Caco-2 (cell line): ENCODE measurements at regions not wholly inside any gene's neighbourhood (a gene's known extent, or its start where the extent isn't known, plus 50 kb on each side); places are given as distances from the start of the nearest gene placed in this dataset.

Source experiments
- BruUV-seq: library from RNA; stranded (reverse); fragments of 400-500 nt; replicated peaks from 2 replicates; lab custom pipeline; 2021; lab: Mats Ljungman, UMichigan
- CTCF ChIA-PET: fragments of 300-600 bp; sonication (Branson Sonifier 250); formaldehyde crosslinking; loops from one replicate; lab custom pipeline; 2022; ENCODE audit warnings: antibody characterized with exemption; lab: Charles Lee
- POLR2A ChIA-PET: fragments of 300-600 bp; sonication (Branson Sonifier 250); formaldehyde crosslinking; loops from one replicate; lab custom pipeline; 2022; ENCODE audit warnings: antibody characterized with exemption; lab: Charles Lee
- DNase-seq, 2 experiments: peaks; one replicate each; pipeline versions ENCODE4 v3.0.0 to v3.0.0-alpha.2; 2020 to 2022
- H3K27me3 ChIP-seq: replicated peaks from 2 replicates; pipeline ENCODE4 v1.6.0; 2011; ENCODE audit warnings: low read length; ENCODE audit not compliant: control insufficient read depth, insufficient read depth
- H3K36me3 ChIP-seq: 2 replicates; pipeline ENCODE4 v1.5.1; 2011; ENCODE audit warnings: low read length; ENCODE audit not compliant: control insufficient read depth, insufficient read depth
- H3K4me1 ChIP-seq: fragments of 250-450 bp; sonication (Bioruptor Pico); 2 replicates; pipeline ENCODE4 v1.5.1; 2020; ENCODE audit warnings: mild to moderate bottlenecking
- H3K4me3 ChIP-seq: 2 replicates; pipeline ENCODE4 v1.5.1; 2011; ENCODE audit warnings: low read depth, mild to moderate bottlenecking, control low read depth, low read length
- H3K9me3 ChIP-seq: fragments of 250-450 bp; sonication (Bioruptor Pico); 2 replicates; pipeline ENCODE4 v1.5.1; 2020; ENCODE audit warnings: mild to moderate bottlenecking, moderate library complexity
- H3K27ac Mint-ChIP-seq: one replicate; pipeline ENCODE4 v1.8.0; 2022; ENCODE audit warnings: mixed read lengths; ENCODE audit not compliant: unreplicated experiment
- H3K27me3 Mint-ChIP-seq: one replicate; pipeline ENCODE4 v1.8.0; 2022; ENCODE audit warnings: mixed read lengths; ENCODE audit not compliant: insufficient read depth, unreplicated experiment
- H3K36me3 Mint-ChIP-seq: one replicate; pipeline ENCODE4 v1.8.0; 2022; ENCODE audit warnings: mild to moderate bottlenecking, mixed read lengths; ENCODE audit not compliant: insufficient read depth, unreplicated experiment
- H3K4me1 Mint-ChIP-seq: one replicate; pipeline ENCODE4 v1.8.0; 2022; ENCODE audit warnings: low read depth, mixed read lengths; ENCODE audit not compliant: unreplicated experiment
- H3K4me3 Mint-ChIP-seq: one replicate; pipeline ENCODE4 v1.8.0; 2022; ENCODE audit warnings: mild to moderate bottlenecking, moderate library complexity, mixed read lengths; ENCODE audit not compliant: unreplicated experiment
- H3K9me3 Mint-ChIP-seq: one replicate; pipeline ENCODE4 v1.8.0; 2022; ENCODE audit warnings: mixed read lengths; ENCODE audit not compliant: unreplicated experiment
- intact Hi-C: fragments of 100-400 bp; cut with micrococcal nuclease; formaldehyde crosslinking; loops from one replicate; pipeline ENCODE4 v1.10.0; 2022; ENCODE audit not compliant: unreplicated experiment
- TF ChIP-seq, protein P1 (sequence below), 2 experiments: fragments of 200-600 bp in 1 of 2; IDR thresholded peaks; 1 replicate in 1 of 2; 2 replicates in 1 of 2; pipeline versions ENCODE4 v1.5.1 to v1.8.0; 2011 to 2022; ENCODE audit warnings: antibody characterized with exemption in 1 of 2, control low read depth in 1 of 2, inconsistent platforms in 1 of 2, low read depth in 1 of 2, low read length in 1 of 2, mild to moderate bottlenecking in 1 of 2, moderate library complexity in 1 of 2; ENCODE audit not compliant: insufficient read depth in 1 of 2, severe bottlenecking in 1 of 2, unreplicated experiment in 1 of 2

DNA sequence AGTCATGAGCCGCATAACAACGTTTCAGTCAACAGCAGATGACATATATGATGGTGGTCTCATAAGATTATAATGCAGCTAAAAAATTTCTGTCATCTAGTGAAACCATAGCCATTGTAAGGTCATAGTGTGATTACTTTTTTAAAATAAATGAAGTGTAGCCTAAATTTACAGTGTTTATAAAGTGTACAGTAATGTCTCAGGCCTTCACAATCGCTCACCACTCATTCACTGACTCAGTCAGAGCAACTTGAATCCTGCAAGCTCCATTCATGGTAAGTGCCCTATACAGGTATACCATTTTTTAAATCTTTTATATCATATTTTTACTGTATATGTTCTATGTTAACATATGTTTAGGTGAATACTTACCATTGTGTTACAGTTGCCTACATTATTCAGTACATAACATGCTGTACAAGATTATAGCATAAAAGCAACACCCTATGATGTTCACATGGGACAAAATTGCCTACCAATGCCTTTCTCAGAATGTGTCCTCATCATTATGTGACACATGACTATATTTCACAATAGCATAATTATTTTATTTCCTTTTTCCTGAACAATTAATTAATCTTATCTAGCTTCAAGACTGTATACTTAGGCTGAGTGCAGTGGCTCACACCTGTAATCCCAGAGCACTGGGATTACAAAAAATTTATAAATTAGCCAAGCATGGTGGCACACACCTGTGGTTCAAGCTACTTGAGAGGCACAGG lies 1115.9 kb upstream of the ZEB2 start:
- Histone ChIP-seq H3K9me3 (no peaks in the 10 kb centered on the region), H3K27me3 (no peaks in the 10 kb centered on the region), H3K4me1 (no peaks in the 10 kb centered on the region), H3K4me3 (no peak overlapping the region), H3K36me3 (no peaks in the 10 kb centered on the region)
- CTCF ChIA-PET: interaction anchor here (0.6 kb wide), 1 partner anchor 58 kb away, joined by 4 read pairs; no protein-coding TSS in a partner anchor
- DNase-seq: no peak
- Mint-ChIP-seq H3K36me3 (no peaks in the 10 kb centered on the region), H3K9me3 (no peaks in the 10 kb centered on the region), H3K4me3 (no peak overlapping the region), H3K4me1 (no peaks in the 10 kb centered on the region), H3K27me3 (peaks cover 2% of the 10 kb centered on the region), H3K27ac (no peak overlapping the region)
- no TSS peak for BruUV-seq
- intact Hi-C loops: no loop called here
- POLR2A ChIA-PET: no interaction called here
- TF ChIP-seq, protein P1, sequence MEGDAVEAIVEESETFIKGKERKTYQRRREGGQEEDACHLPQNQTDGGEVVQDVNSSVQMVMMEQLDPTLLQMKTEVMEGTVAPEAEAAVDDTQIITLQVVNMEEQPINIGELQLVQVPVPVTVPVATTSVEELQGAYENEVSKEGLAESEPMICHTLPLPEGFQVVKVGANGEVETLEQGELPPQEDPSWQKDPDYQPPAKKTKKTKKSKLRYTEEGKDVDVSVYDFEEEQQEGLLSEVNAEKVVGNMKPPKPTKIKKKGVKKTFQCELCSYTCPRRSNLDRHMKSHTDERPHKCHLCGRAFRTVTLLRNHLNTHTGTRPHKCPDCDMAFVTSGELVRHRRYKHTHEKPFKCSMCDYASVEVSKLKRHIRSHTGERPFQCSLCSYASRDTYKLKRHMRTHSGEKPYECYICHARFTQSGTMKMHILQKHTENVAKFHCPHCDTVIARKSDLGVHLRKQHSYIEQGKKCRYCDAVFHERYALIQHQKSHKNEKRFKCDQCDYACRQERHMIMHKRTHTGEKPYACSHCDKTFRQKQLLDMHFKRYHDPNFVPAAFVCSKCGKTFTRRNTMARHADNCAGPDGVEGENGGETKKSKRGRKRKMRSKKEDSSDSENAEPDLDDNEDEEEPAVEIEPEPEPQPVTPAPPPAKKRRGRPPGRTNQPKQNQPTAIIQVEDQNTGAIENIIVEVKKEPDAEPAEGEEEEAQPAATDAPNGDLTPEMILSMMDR (IDR thresholded peaks at IDR 0.05; ENCODE audit: insufficient read depth in 1 of 2, low read depth in 1 of 2, low read length in 1 of 2, severe bottlenecking in 1 of 2, unreplicated experiment in 1 of 2): no peak

DNA sequence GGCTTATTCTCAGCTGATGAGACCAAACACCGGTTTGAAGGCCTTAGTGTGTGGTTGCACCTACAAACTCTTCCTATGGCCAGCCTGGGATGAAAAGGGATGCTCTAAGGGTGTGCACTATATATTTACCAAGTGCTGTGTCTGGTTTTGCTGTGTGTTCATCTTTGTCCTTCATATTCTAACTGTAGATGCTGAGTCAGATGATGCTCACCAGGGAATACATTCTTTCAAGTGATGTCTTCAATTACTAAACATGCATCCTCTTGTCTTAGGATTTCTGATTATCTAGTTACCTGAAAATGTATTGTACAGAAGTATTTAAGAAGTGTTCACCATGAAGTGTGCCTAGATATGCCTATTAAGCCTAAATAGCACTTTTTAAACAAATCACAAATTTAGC lies 1111.6 kb upstream of the ZEB2 start:
- Mint-ChIP-seq H3K36me3 (no peaks in the 10 kb centered on the region), H3K4me3 (no peak overlapping the region), H3K27me3 (no peaks in the 10 kb centered on the region), H3K4me1 (no peaks in the 10 kb centered on the region), H3K9me3 (no peaks in the 10 kb centered on the region), H3K27ac (no peak overlapping the region)
- CTCF ChIA-PET: no interaction called here
- Histone ChIP-seq H3K27me3 (no peaks in the 10 kb centered on the region), H3K9me3 (no peaks in the 10 kb centered on the region), H3K4me3 (no peak overlapping the region), H3K36me3 (no peaks in the 10 kb centered on the region), H3K4me1 (no peaks in the 10 kb centered on the region)
- no TSS peak for BruUV-seq
- intact Hi-C loops: no loop called here
- DNase-seq: no peak
- POLR2A ChIA-PET: no interaction called here
- TF ChIP-seq, protein P1 (IDR thresholded peaks at IDR 0.05; ENCODE audit: insufficient read depth in 1 of 2, low read depth in 1 of 2, low read length in 1 of 2, severe bottlenecking in 1 of 2, unreplicated experiment in 1 of 2): no peak

DNA sequence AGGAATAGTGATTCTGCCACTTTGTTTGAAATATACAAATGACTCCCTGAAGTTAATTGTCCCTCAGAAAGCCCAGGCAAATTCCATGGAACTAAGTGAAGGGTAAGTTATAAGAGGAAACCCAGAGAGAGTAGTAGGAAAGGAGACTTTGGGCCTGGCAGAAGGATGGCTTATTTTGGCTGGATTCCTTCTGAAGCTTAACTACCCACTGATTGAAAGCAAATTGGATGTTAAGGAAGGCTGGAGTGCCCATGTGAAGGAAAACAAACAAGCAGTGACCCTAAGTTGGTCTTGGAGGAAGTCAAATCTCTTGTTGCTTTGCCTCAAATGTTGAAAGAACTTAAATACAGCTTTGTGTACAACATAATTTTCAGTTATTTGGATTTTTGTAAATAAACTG lies 1106.4 kb upstream of the ZEB2 start:
- Histone ChIP-seq H3K36me3 (no peaks in the 10 kb centered on the region), H3K4me3 (no peak overlapping the region), H3K27me3 (no peaks in the 10 kb centered on the region), H3K9me3 (no peaks in the 10 kb centered on the region), H3K4me1 (no peaks in the 10 kb centered on the region)
- H3K4me1 Mint-ChIP-seq: no peaks in the 10 kb centered on the region
- TF ChIP-seq, protein P1 (IDR thresholded peaks at IDR 0.05; ENCODE audit: insufficient read depth in 1 of 2, low read depth in 1 of 2, low read length in 1 of 2, severe bottlenecking in 1 of 2, unreplicated experiment in 1 of 2): no peak
- DNase-seq: no peak
- H3K4me3 Mint-ChIP-seq: no peak overlapping the region
- H3K36me3 Mint-ChIP-seq: no peaks in the 10 kb centered on the region
- no peak overlapping the region for H3K27ac Mint-ChIP-seq
- ChIA-PET POLR2A (no interaction called here), CTCF (no interaction called here)
- no TSS peak for BruUV-seq
- no peaks in the 10 kb centered on the region for H3K9me3 Mint-ChIP-seq
- intact Hi-C loops: no loop called here
- H3K27me3 Mint-ChIP-seq: no peaks in the 10 kb centered on the region
